Peyer's patch (tissue), 4 donors: ENCODE measurements at regions not wholly inside any gene's neighbourhood (a gene's known extent, or its start where the extent isn't known, plus 50 kb on each side); places are given as distances from the start of the nearest gene placed in this dataset.

Experiments
- CTCF ChIP-seq, 6 experiments: fragments of 450-650 bp in 4 of 6; fragments of 200-600 bp in 2 of 6; sonication (generic) in 1 of 6; IDR thresholded peaks; one replicate each; pipeline ENCODE4 v1.5.1; 2017 to 2019; ENCODE audit warnings: antibody characterized with exemption in 6 of 6, mild to moderate bottlenecking in 3 of 6, moderate library complexity in 1 of 6
- POLR2A ChIP-seq, 2 donors: fragments of 450-650 bp; IDR thresholded peaks; one replicate each; pipeline ENCODE4 v1.5.1; 2017; ENCODE audit warnings: antibody characterized with exemption in 2 of 2, mild to moderate bottlenecking in 2 of 2, moderate library complexity in 2 of 2

GRCh38 chr21:18951271-18952038 lies 547.9 kb upstream of the TMPRSS15 start:
- TF ChIP-seq POLR2A (IDR thresholded peaks at IDR 0.05) (no peak), CTCF (IDR thresholded peaks at IDR 0.05) (peak in 4 of 6 experiments; percentile 26 to 62 (median 48))
